Lower leg skin (tissue), 4 donors: ENCODE measurements at regions not wholly inside any gene's neighbourhood (a gene's known extent, or its start where the extent isn't known, plus 50 kb on each side); places are given as distances from the start of the nearest gene placed in this dataset.

Source experiments
- DNase-seq, 2 donors: peaks; one replicate each; pipeline ENCODE4 v3.0.0-alpha.2; 2019; ENCODE audit warnings: low spot score in 2 of 2
- H3K4me3 ChIP-seq: fragments of 200-600 bp; sonication (generic); 2 replicates; pipeline ENCODE4 v1.5.1; 2017; ENCODE audit warnings: mild to moderate bottlenecking, low read depth; ENCODE audit not compliant: poor library complexity, severe bottlenecking
- CTCF ChIP-seq, 3 donors: fragments of 450-650 bp; IDR thresholded peaks; one replicate each; pipeline ENCODE4 v1.5.1; 2016; ENCODE audit warnings: antibody characterized with exemption in 3 of 3, mild to moderate bottlenecking in 3 of 3, moderate library complexity in 2 of 3
- POLR2A ChIP-seq, 2 donors: fragments of 450-650 bp; IDR thresholded peaks; one replicate each; pipeline ENCODE4 v1.6.1; 2016 to 2017; ENCODE audit warnings: antibody characterized with exemption in 2 of 2, mild to moderate bottlenecking in 1 of 2, moderate library complexity in 1 of 2
- WGBS, 2 donors: methylation state at CpG; one replicate each; pipeline ENCODE4 v1.1.5; 2018; 5-methylcytosine and 5-hydroxymethylcytosine counted together
- intact Hi-C: fragments of 100-400 bp; cut with DNase I; formaldehyde crosslinking; loops from one replicate; pipeline ENCODE4 v1.15.0; 2023; ENCODE audit warnings: low total_unique reads

GRCh38 chr16:9141813-9142212 is 50.4 kb downstream of the HAPSTR1 start:
- intact Hi-C loops, result no loop called here
- DNase-seq, result no peak
- no peak overlapping the region for H3K4me3 ChIP-seq
- WGBS, 2 donors, result 91 to 95% methylated on average over 8 of the region's 8 CpGs
- no peak for TF ChIP-seq POLR2A (IDR thresholded peaks at IDR 0.05)
- TF ChIP-seq CTCF (IDR thresholded peaks at IDR 0.05), result no peak

- WGBS, 2 donors, result 95% methylated on average over 8 of the region's 8 CpGs
- no peak overlapping the region for H3K4me3 ChIP-seq
- intact Hi-C loops, result no loop called here
- TF ChIP-seq CTCF (IDR thresholded peaks at IDR 0.05) (no peak), POLR2A (IDR thresholded peaks at IDR 0.05) (no peak)
- no peak for DNase-seq
These were observed 52.7 kb downstream of the HAPSTR1 start for GRCh38 chr16:9144106-9144505.

- WGBS, 2 donors, result 65 to 70% methylated on average over 9 of the region's 9 CpGs
- intact Hi-C loops, result no loop called here
- no peak for TF ChIP-seq CTCF (IDR thresholded peaks at IDR 0.05)
- no peak for TF ChIP-seq POLR2A (IDR thresholded peaks at IDR 0.05)
- no peak for DNase-seq
- H3K4me3 ChIP-seq, result no peak overlapping the region
These were observed 57.1 kb downstream of the HAPSTR1 start for GRCh38 chr16:9148374-9149015.

GRCh38 chr16:9151074-9151473 is 59.6 kb downstream of the HAPSTR1 start:
- intact Hi-C loops, result no loop called here
- H3K4me3 ChIP-seq, result no peak overlapping the region
- TF ChIP-seq POLR2A (IDR thresholded peaks at IDR 0.05) (no peak), CTCF (IDR thresholded peaks at IDR 0.05) (no peak)
- DNase-seq, result no peak
- WGBS, 2 donors, result 43 to 46% methylated on average over 5 of the region's 5 CpGs

- no peak for TF ChIP-seq CTCF (IDR thresholded peaks at IDR 0.05)
- no peak for TF ChIP-seq POLR2A (IDR thresholded peaks at IDR 0.05)
- 67% methylated on average over 5 of the region's 5 CpGs for WGBS, 2 donors
- DNase-seq, result no peak
- no peak overlapping the region for H3K4me3 ChIP-seq
- intact Hi-C loops, result no loop called here
These were observed 60.2 kb downstream of the HAPSTR1 start for GRCh38 chr16:9151597-9151996.
